Astrocyte (in vitro differentiated cells and primary cell): ENCODE measurements at regions not wholly inside any gene's neighbourhood (a gene's known extent, or its start where the extent isn't known, plus 50 kb on each side); places are given as distances from the start of the nearest gene placed in this dataset.

ENCODE experiments used
- DNase-seq: peaks from one replicate; pipeline ENCODE4 v3.0.0-alpha.2; 2010; ENCODE audit warnings: low read depth
- FAIRE-seq: peaks from 2 replicates; lab custom pipeline; 2011; peaks lifted over from hg19 to GRCh38; lab: Jason Lieb, UNC
- H2AFZ ChIP-seq: 2 replicates; pipeline ENCODE4 v1.6.0; 2012; ENCODE audit warnings: low read depth, low read length, inconsistent platforms
- H3K27ac ChIP-seq: 2 replicates; pipeline ENCODE4 v1.5.1; 2011; ENCODE audit warnings: low read depth, low read length, inconsistent platforms
- H3K27me3 ChIP-seq: 2 replicates; pipeline ENCODE4 v1.6.0; 2011; ENCODE audit warnings: low read length, inconsistent platforms; ENCODE audit not compliant: insufficient read depth
- H3K36me3 ChIP-seq: 2 replicates; pipeline ENCODE4 v1.5.1; 2011; ENCODE audit warnings: low read length, inconsistent platforms; ENCODE audit not compliant: insufficient read depth
- H3K4me1 ChIP-seq: 2 replicates; pipeline ENCODE4 v1.5.1; 2011; ENCODE audit warnings: low read length, inconsistent platforms; ENCODE audit not compliant: insufficient read depth
- H3K4me2 ChIP-seq: 2 replicates; pipeline ENCODE4 v1.6.0; 2012; ENCODE audit warnings: low read length, inconsistent platforms
- H3K4me3 ChIP-seq: 2 replicates; pipeline ENCODE4 v1.5.1; 2011; ENCODE audit warnings: low read depth, mild to moderate bottlenecking, low read length, inconsistent platforms; ENCODE audit not compliant: insufficient read depth
- H3K79me2 ChIP-seq: 2 replicates; pipeline ENCODE4 v1.6.0; 2012; ENCODE audit warnings: mild to moderate bottlenecking, low read length, inconsistent platforms; ENCODE audit not compliant: insufficient read depth
- H3K9ac ChIP-seq: 2 replicates; pipeline ENCODE4 v1.6.0; 2012; ENCODE audit warnings: mild to moderate bottlenecking, low read length, inconsistent platforms
- H3K9me3 ChIP-seq: 2 replicates; pipeline ENCODE4 v1.5.1; 2012; ENCODE audit warnings: low read depth, mild to moderate bottlenecking, low read length, inconsistent platforms; ENCODE audit not compliant: insufficient read depth
- H4K20me1 ChIP-seq: 2 replicates; pipeline ENCODE4 v1.6.0; 2012; ENCODE audit warnings: low read length, inconsistent platforms; ENCODE audit not compliant: insufficient read depth
- H3K27ac Mint-ChIP-seq: one replicate; pipeline ENCODE4 v1.8.0; 2021; ENCODE audit warnings: mild to moderate bottlenecking, mixed read lengths; ENCODE audit not compliant: unreplicated experiment
- H3K27me3 Mint-ChIP-seq: one replicate; pipeline ENCODE4 v1.8.0; 2021; ENCODE audit warnings: low read depth, mixed read lengths; ENCODE audit not compliant: unreplicated experiment
- H3K36me3 Mint-ChIP-seq: one replicate; pipeline ENCODE4 v1.8.0; 2021; ENCODE audit warnings: low read depth, mixed read lengths; ENCODE audit not compliant: unreplicated experiment
- H3K4me1 Mint-ChIP-seq: one replicate; pipeline ENCODE4 v1.8.0; 2021; ENCODE audit warnings: low read depth, mixed read lengths; ENCODE audit not compliant: unreplicated experiment
- H3K4me3 Mint-ChIP-seq: one replicate; pipeline ENCODE4 v1.8.0; 2021; ENCODE audit warnings: mild to moderate bottlenecking, moderate library complexity, mixed read lengths; ENCODE audit not compliant: unreplicated experiment
- H3K9me3 Mint-ChIP-seq: one replicate; pipeline ENCODE4 v1.8.0; 2021; ENCODE audit warnings: mild to moderate bottlenecking, mixed read lengths; ENCODE audit not compliant: unreplicated experiment
- EZH2 ChIP-seq: IDR thresholded peaks from 2 replicates; pipeline ENCODE4 v1.6.1; 2012; ENCODE audit warnings: mild to moderate bottlenecking, low read length, inconsistent platforms; ENCODE audit not compliant: insufficient read depth
- TF ChIP-seq, protein P1 (sequence below): IDR thresholded peaks from 2 replicates; pipeline ENCODE4 v1.5.1; 2011; ENCODE audit warnings: low read depth, mild to moderate bottlenecking, inconsistent platforms, low read length, moderate library complexity; ENCODE audit not compliant: insufficient read depth

DNA sequence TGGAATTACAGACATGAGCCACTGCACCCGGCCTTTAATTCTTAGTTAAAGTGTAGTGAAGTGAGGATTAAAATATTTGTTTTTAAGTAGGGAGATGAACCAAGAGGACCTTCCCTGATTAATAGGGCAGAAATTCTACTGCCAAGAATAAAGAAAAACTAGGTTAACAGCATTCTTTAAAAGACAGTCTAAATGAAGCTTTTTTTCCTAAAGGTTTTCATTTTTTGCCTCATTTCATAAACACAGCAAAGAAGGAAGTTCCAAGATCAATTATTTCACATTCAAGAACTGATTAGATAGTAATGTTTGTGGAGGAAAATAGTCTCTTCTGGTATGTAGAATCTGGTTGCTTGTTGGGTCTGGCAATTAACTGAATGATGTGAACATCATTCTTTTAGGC, 112.1 kb upstream of the ARSJ start:
- H3K4me3 ChIP-seq, result no peak overlapping the region
- Mint-ChIP-seq H3K27ac (no peak overlapping the region), H3K36me3 (no peaks in the 10 kb centered on the region), H3K4me3 (no peak overlapping the region), H3K27me3 (no peaks in the 10 kb centered on the region), H3K4me1 (peaks cover 18% of the 10 kb centered on the region), H3K9me3 (no peaks in the 10 kb centered on the region)
- H3K9me3 ChIP-seq, result no peaks in the 10 kb centered on the region
- H4K20me1 ChIP-seq, result no peaks in the 10 kb centered on the region
- DNase-seq, result peak; percentile 76
- no peak for TF ChIP-seq EZH2
- TF ChIP-seq, protein P1, sequence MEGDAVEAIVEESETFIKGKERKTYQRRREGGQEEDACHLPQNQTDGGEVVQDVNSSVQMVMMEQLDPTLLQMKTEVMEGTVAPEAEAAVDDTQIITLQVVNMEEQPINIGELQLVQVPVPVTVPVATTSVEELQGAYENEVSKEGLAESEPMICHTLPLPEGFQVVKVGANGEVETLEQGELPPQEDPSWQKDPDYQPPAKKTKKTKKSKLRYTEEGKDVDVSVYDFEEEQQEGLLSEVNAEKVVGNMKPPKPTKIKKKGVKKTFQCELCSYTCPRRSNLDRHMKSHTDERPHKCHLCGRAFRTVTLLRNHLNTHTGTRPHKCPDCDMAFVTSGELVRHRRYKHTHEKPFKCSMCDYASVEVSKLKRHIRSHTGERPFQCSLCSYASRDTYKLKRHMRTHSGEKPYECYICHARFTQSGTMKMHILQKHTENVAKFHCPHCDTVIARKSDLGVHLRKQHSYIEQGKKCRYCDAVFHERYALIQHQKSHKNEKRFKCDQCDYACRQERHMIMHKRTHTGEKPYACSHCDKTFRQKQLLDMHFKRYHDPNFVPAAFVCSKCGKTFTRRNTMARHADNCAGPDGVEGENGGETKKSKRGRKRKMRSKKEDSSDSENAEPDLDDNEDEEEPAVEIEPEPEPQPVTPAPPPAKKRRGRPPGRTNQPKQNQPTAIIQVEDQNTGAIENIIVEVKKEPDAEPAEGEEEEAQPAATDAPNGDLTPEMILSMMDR, result no peak
- H3K27me3 ChIP-seq, result no peaks in the 10 kb centered on the region
- FAIRE-seq, result no peak
- H3K4me2 ChIP-seq, result no peak overlapping the region
- no peak overlapping the region for H3K9ac ChIP-seq
- peaks cover 18% of the 10 kb centered on the region for H3K4me1 ChIP-seq
- no peak overlapping the region for H3K27ac ChIP-seq
- H3K36me3 ChIP-seq, result no peaks in the 10 kb centered on the region
- H2AFZ ChIP-seq, result no peak overlapping the region
- no peaks in the 10 kb centered on the region for H3K79me2 ChIP-seq

DNA sequence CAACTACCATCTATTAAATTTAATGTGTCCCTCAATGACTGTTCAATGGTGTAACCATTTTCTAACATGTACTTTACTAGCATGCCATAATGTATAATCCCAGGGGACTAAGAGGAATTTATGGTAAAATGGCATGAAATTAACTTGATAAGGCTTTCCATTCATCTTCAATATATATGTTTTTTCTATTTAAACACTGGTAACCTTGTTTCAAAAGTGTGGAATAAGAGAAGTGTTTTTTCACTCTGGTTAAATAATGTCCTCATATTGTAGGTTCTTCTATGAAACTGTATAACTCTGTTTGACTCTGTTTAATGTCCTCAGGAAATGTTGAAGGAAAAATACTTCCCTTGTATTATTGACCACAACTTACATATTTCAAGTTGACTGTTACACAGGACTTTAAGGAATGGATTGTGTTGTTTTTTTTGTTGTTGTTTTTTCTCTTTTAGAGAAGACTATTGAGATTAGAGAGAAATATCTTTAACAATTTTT, 113.8 kb upstream of the ARSJ start:
- no peaks in the 10 kb centered on the region for H4K20me1 ChIP-seq
- H2AFZ ChIP-seq, result no peak overlapping the region
- TF ChIP-seq, protein P1, result no peak
- TF ChIP-seq EZH2, result no peak
- peaks cover 4% of the 10 kb centered on the region for H3K4me1 ChIP-seq
- H3K36me3 ChIP-seq, result no peaks in the 10 kb centered on the region
- no peak overlapping the region for H3K27ac Mint-ChIP-seq
- no peaks in the 10 kb centered on the region for H3K27me3 Mint-ChIP-seq
- H3K4me2 ChIP-seq, result no peak overlapping the region
- no peaks in the 10 kb centered on the region for H3K9me3 Mint-ChIP-seq
- H3K4me1 Mint-ChIP-seq, result peaks cover 5% of the 10 kb centered on the region
- H3K9me3 ChIP-seq, result no peaks in the 10 kb centered on the region
- H3K27me3 ChIP-seq, result no peaks in the 10 kb centered on the region
- no peak overlapping the region for H3K9ac ChIP-seq
- no peak overlapping the region for H3K4me3 ChIP-seq
- no peak overlapping the region for H3K4me3 Mint-ChIP-seq
- FAIRE-seq (no peak), DNase-seq (no peak)
- no peaks in the 10 kb centered on the region for H3K36me3 Mint-ChIP-seq
- no peaks in the 10 kb centered on the region for H3K79me2 ChIP-seq
- no peak overlapping the region for H3K27ac ChIP-seq

DNA sequence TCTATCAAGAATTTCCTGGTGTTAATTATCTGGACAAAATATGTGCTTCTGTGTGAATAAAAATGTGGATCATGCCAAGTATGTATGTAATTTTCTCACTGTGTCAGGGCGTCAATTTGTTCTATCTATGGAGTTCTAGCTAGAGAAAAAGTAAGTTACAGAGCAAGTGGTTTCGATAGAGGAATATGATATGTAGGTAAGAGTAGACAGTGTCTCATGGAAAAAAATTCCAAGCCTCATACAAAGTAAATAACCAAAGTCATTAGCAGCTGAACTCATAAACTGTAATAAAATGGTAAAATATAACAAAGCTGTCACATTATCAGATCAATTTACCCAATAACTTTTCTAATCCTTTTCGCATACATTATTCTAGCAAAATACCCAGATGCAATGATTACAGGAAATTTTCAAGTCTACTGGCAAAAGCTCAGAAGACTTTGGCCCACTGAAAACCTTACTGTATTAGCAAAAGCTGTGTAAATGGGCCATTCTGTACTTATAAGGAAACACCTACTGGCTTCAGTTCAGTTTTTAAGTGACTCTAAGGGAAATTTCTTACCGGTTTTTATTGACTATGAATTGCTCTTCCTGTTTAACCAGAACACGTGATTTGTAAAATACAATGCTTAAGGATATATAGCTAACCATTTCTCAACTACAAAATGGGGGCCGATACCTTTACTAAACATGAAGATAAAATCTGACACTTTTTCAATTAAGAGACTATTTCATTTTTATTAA, 121.0 kb upstream of the ARSJ start:
- no peaks in the 10 kb centered on the region for H3K4me1 Mint-ChIP-seq
- Histone ChIP-seq H3K79me2 (no peaks in the 10 kb centered on the region), H3K4me3 (no peak overlapping the region), H3K4me2 (no peak overlapping the region), H3K36me3 (no peaks in the 10 kb centered on the region), H3K9me3 (no peaks in the 10 kb centered on the region), H3K4me1 (no peaks in the 10 kb centered on the region), H2AFZ (no peak overlapping the region), H3K27ac (no peak overlapping the region), H3K9ac (no peak overlapping the region), H3K27me3 (no peaks in the 10 kb centered on the region), H4K20me1 (no peaks in the 10 kb centered on the region)
- no peaks in the 10 kb centered on the region for H3K36me3 Mint-ChIP-seq
- H3K9me3 Mint-ChIP-seq, result no peaks in the 10 kb centered on the region
- H3K27me3 Mint-ChIP-seq, result no peaks in the 10 kb centered on the region
- H3K27ac Mint-ChIP-seq, result no peak overlapping the region
- FAIRE-seq (no peak), DNase-seq (no peak)
- H3K4me3 Mint-ChIP-seq, result no peak overlapping the region
- no peak for TF ChIP-seq EZH2
- TF ChIP-seq, protein P1, result no peak
